NCI-H526 (cell line): ENCODE measurements at regions not wholly inside any gene's neighbourhood (a gene's known extent, or its start where the extent isn't known, plus 50 kb on each side); places are given as distances from the start of the nearest gene placed in this dataset.

Source experiments
- DNase-seq, 2 experiments: peaks; one replicate each; lab custom pipeline; 2025; lab: John Stamatoyannopoulos, UW

DNA sequence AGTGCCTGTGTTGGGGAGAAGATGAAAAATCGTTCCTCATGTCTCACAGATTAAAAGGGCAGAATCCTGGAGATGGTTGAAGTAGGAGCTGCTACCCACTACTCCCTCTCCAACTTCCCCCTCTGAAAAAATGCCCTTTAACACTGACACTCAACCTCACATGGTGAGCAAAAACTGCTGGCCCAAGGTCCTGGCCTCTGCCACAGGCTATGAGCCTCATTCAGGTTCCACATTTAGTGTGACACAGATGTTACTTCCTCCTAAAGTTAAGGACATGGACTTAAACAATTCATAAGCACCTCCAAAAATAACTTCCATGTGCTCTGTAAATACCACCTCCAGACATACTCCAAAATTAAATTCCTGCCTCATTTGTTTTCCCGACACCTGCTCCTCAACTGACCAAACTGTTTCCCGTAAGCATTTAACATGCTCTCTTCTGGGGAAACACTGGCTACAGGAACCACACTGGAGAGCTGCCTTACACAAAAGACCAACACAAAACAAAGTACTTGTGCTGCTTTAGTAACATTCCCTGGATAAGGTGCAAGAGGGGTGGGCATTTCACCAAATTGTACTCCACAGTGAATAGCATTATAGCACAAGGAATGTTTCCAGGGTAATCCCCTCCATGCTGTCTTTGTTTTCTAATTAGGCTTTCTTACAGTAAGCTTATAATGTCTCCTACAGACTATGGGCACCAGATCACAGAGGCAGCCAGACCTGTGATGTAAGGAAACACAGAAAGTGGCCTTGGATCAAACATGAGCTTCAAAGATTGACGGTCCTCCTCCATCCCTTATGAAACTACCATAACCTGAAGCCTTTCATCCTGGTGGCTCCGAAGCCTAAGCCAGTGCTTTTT is 57.0 kb downstream of the PHLDA1 start:
- DNase-seq: peak in 1 of 2 experiments; percentile 27

DNA sequence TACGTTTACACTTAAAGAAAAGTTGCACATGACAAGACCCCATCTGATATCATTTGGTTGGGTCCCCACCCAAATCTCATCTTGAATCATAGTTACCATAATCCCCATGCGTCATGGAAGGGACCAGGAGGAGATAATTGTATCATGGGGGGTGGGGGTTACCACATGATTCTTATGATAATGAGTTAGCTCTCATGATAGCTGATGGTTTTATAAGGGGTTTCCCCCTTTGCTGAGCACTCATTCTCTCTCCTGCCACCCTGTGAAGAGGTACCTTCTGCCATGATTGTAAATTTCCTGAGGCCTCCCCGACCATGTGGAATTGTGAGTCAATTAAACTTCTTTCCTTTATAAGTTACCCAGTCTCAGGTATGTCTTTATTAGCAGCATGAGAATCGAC is 60.3 kb downstream of the PHLDA1 start:
- DNase-seq: no peak

DNA sequence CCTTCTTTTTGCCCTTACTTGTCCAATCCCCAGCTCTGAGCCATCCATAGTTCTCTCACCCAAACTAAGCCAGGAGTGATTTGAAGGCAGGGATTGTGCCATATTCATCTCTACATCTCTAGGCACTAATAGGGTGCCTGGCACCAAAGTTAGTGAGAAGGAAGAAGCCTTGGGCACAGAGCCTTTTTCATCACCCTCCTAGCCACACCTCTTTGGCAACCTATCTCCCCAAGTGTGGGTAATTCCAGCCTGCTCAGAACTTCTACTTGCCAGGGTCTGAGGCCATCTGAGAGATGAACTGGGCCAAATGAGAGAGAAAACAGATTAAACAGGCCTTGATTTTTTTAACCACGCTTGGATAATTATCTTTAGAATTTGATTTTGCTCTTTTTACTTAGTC is 61.3 kb downstream of the PHLDA1 start:
- no peak for DNase-seq

DNA sequence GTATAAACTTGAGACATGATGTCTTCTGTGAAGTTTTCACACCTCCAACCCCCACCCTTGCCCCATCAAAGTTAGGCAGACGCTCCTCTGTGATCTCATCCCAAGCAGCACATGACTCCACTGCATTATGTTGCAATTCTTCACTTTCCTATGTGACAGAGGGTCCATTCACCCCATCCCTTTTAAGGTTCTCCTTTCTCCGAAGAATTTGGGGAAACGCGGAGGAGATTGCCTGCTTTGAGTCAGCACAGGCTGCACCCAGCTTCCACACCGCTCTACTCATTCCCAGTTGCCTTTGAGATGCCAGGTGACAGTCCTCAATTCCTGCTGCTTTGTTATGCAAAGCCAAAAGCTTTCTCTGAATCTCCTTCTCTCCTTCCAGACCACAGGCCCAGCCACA is 61.8 kb downstream of the PHLDA1 start:
- DNase-seq: peak in 1 of 2 experiments; percentile 38

DNA sequence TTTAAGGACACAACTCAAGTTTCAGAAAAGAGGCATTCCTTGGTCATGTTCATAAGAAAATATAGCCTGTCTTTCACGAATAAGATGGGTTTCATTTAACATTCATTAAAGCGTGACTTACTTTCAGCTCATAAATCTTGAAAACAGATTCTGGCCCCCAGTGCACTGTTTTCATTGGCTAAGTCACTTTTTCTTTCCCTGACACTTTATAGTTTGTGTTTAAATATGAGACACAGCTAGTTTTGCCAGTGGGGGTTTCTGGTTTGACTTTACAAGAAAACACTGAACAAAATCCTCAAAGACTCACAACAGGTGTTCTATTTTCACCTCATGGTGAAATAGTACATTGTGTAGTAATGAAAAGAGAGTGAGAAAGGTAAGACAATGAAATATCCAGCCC is 65.9 kb downstream of the PHLDA1 start:
- DNase-seq: no peak

DNA sequence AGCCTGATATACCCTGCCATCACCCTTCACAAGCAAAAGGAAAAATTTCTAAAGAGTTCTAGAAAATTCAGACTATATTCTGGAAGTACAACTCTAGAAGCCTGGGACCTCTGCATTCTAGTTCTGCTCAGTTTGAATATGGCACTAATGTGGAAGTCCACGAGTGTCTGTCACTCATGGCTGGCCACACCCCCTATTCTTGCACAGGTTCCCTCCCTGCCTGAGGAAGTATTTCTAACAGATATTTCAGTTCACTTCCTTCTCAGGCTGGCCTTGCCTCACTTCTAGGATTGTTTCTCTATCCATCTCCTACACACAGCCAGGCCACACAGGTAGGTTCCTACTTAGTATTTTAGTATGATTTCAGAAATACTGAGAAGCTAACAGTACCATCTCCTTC is 67.4 kb downstream of the PHLDA1 start:
- no peak for DNase-seq

DNA sequence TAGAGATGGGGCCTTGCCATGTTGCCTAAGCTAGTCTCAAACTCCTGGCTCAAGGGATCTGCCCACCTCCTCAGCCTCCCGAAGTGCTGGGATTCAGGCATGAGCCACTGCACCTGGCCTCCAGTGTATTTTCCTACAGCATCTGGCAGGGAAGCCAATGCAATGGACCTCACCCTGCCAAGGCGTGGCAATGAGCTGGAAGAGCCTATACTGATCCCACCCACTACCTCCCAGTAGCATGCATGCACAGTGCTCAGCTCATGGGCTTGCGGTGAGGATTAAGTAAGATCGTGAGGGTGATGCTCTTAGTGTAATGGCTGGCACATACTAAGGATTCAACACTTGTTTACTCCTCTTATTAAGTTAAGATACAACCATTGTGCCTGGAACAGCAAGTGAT is 69.7 kb downstream of the PHLDA1 start:
- DNase-seq: no peak

DNA sequence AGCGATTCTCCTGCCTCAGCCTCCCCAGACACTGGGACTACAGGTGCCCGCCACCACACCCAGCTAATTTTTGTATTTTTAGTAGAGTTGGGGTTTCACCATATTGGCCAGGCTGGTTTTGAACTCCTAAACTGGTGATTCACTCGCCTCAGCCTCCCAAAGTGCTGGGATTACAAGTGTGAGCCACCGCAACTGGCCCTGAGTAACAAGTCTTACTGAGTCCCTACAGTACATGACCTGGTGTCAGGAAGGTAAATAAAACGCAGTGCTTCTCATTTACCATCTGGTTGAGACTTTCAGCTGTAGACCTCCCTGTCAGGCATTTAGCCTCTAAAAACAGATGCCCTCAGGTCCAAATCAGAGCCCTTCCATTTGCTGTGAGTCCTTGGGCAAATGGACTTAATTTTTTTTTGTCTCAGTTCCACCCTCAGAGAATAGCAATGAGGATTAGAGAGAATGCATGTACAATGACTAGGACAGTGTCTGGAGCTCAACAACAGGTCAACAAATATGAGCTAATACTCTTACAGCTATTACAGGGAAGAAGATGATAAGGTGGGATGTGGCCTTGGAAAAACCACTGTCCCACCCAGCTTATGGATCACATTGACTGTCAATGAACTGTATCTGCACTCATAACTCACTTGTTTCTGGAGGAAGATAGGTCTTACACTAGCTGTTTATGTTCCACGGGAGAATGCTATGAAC is 70.5 kb downstream of the PHLDA1 start:
- no peak for DNase-seq

DNA sequence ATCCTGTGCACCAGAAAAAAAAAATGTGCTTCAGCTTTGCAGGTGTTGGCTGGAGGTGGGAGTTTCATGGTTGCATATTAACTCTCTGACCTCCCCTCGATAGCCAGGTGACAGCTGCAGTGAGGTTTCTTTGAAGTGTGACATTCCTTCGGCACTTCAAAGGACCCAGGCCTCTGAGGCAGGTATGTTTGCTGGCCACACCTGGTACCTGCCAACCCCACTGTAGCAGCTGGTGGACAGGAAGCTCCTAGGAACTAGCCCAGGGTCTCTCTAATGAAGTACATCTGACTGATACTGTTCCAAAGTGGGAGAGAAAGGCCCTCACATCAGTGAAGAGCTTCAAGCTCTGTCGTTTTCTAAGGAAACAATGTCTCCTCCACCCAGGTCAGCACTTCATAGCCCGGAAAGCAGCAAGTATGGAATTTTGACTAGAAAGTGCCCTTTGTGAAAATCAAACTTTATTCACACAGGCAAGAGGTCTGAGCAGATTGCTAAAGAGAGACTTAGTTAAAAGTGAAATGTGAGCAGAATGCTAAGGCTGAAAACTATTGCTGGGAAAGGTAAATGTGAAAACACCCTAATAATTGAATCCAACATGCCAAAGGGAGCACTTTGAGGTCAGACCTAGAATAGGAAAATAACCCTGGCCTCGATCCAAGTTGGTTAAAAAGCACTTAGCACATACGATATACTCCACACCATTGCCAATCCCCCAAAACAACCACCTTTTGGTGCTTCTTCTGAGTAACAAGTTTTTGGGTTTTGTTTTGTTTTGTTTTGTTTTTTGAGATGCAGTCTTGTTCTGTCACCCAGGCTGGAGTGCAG is 71.3 kb downstream of the PHLDA1 start:
- peak in 1 of 2 experiments; percentile 47 for DNase-seq

DNA sequence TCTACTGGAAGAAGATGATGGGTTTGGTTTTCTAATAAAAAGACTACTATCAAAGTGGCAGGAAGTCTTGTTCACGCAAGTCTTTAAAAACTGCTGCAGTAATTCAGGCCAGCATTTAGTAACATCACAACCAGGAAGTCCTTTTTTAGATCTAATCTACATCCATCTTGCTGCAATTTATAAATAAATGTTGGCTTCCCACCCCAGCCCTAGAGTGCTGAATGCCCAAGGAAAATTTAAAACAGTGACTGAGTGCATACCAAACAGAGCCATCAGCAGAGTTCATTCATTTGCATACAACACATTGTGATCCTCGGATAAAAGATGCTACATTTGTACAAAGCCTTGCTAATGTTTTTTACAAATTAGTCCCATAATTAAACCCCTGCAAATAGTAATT is 72.1 kb downstream of the PHLDA1 start:
- DNase-seq: peak in 1 of 2 experiments; percentile 33

DNA sequence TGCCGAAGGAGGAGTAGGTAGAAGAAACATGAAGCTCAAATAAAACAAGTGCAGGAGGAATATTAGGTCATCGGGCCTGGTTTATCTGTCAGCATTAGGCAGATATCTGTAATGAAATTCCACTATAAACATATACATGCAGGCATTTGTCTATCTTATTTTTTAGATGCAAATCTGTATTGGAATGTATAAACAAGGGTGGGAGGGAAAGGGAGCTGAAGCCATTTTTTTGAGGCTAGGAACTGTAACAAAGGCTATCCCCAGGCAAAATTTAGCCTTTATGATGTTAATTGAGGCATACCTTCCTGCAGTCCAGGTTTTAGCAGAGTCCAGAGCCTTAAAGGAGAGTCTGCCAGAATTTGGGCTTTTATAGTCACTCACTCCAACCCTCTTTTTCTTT is 72.5 kb downstream of the PHLDA1 start:
- DNase-seq: no peak

DNA sequence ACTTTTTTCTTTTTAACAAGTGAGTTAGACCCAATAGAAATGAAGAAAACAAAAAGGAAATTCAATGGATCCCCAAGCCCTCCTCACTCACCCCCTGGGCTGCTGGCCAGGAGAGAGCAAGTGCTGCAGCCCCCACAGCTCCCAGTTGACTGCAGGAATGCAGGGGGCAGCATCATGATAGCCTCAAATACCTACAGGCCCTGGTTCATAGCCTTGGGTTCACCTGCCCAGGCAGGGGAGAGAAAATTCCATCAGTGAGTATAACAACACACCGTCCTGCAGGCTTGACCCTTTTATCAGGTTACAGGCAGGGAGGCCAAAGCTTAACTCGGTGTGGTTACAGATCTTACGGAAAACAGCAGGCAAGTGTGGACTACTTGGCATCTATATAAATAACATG is 76.3 kb downstream of the PHLDA1 start:
- DNase-seq: no peak

DNA sequence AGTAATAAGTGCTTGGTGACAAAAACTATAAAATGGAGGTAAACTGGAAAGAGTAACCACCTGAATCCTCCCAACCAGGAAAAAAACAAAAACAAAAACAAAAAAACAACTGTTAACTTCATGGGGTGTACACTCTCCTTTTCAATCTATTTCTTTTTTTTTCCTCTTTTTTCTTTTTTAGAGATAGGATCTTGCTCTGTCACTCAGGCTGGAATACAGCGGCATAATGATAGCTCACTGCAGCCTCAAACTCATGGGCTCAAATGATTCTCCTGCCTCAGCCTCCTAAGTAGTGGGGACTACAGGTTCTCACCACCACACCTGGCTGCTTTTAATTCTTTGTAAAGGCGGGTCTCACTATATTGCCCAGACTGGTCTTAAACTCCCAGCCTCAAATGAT is 76.8 kb downstream of the PHLDA1 start:
- no peak for DNase-seq

DNA sequence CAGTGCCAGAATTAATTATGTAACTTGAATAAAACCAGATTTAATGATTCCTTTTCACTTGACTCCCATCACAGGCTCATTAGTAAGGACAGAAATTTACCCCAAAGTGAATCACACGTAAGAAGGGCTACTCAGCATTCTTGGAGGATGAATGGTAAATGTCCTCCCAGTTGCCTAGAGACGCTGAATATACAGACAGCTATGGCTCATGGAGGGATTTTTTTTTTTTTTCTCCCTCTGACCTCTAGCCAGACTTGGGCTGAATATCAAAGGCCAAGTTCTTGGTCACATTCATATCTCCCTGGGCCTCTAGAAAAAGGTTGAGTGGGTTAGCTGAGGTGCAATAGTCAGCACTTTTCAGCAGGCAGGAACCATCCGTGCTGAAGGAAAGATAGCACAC is 77.5 kb downstream of the PHLDA1 start:
- DNase-seq: no peak

DNA sequence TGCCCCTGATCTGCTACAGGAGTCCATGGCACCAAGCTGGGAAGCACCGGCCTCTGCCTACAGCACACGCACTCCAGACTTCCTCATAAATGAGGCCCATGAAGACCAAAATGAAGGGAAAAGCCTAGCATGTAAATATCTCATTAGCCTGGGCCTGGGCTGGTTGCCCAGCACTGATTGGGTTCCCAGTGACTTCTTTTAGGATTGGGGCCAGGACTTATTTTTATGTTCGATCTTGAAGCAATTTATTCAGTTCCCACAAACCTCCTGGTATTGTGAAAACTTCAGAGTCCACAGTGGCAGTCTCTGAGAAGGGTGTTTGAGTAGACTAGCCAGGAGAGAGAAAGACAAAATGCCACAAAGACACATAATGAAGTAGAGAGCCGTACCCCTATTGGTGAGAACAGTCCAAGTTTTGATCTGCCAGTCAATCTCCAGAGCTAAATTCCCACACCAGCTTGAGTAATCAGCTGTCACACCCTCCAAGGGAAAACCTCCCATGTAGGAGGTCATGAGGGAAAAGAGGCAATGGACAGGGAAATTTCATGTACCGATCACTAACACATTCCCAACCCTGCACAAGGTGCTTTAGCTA is 78.2 kb downstream of the PHLDA1 start:
- DNase-seq: no peak

DNA sequence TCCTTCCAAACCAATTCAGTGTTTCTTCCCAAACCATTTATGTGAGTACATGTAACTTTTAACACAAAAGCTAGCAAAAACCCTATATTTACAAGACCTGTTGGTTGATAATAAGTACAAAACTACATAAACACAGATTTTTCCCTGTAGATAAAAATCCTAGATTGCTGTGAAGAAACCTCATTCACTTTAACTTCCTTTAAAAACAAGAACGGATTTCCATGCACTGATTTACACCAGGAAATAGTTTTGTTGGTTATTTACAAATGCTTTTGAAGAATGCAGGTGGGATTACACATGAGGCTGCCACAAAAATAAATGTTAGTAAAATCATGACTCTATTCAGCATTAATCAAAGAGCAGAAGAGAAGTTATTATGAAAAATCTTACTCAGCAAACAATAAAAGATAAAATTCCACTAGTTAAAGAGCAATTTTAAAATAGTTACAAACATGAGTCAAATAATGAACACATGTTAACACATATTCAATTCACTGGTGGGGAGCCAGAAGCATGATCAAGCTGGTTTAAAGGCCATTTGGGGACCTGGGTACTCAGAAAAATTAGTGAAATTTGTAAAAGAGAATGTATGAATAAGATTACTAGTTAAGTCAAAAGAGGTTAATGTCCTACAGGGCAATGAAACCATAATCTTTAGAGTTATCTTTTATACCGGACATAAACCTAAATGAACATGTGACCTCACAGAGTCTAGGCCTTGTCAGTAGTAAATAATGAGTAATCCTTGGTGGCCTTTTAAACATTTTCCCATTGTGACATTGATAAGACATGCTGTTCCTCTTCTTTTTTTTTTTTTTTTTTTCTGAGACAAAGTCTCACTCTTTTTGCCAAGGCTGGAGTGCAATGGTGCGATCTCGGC is 79.9 kb downstream of the PHLDA1 start:
- DNase-seq: no peak

DNA sequence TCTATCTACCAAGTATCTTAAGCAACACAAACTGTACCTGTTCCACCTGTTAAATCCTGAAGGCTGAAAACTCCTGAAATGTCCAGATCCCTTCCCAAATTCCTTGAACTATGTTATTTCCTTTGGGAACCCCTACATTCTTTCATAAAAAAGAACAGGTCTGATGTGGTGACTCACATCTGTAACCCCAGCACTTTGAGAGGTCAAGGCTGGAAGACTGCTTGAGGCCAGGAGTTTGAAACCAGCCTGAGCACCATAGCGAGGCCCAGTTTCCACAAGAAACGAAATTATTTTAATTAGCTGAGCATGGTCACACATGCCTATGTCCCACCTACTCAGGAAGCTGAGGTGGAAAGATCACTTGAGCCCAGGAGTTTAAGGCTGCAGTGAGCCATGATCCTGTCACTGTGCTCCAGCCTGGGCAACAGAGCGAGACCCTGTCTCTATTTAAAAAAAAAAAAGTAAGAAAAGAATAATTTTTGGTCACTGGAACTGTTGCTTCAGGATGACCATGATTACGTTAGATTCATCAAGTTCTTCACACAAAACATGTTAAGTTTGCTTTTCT is 84.3 kb downstream of the PHLDA1 start:
- DNase-seq: no peak

DNA sequence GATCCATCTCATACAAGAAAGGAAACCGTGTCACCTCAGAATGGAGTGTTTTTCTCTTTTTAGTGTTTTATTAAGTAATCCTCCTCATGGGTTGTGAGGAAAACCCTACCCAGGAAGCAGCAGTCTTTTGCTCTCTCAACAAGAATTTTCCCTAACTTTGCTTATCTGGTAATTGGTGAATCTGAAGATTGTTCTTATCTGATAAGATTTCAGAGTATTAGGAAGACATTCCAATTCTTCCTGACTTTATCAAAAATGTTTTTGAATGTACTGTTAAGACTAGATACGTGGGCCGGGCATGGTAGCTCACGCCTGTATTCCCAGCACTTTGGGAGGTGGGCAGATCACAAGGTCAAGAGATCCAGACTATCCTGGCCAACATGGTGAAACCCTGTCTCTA is 86.0 kb downstream of the PHLDA1 start:
- DNase-seq: no peak

DNA sequence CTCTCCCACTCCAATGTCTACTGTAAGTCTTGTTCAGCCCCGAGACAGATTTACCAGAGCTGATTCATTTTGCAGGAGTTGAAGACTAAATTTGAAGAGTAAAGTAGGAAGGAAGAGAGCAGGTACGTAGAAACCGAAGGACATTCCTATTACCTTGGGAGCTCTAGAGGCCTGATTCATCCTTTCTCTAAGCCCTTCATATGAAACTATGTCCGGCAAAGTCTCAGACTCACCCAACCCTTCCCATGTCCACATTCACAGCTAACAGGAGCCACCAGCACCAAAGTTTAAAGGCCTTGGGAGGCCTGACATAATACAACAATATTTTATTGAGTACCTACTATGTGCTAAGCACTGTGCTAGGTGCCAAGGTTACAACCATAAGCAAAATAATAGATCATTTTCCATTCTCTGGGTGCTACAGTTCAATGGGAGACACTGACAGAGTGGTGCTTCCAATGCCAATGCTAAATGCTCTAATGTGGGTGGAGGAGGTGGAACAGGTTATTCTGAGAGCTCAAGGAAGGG is 86.6 kb downstream of the PHLDA1 start:
- no peak for DNase-seq

DNA sequence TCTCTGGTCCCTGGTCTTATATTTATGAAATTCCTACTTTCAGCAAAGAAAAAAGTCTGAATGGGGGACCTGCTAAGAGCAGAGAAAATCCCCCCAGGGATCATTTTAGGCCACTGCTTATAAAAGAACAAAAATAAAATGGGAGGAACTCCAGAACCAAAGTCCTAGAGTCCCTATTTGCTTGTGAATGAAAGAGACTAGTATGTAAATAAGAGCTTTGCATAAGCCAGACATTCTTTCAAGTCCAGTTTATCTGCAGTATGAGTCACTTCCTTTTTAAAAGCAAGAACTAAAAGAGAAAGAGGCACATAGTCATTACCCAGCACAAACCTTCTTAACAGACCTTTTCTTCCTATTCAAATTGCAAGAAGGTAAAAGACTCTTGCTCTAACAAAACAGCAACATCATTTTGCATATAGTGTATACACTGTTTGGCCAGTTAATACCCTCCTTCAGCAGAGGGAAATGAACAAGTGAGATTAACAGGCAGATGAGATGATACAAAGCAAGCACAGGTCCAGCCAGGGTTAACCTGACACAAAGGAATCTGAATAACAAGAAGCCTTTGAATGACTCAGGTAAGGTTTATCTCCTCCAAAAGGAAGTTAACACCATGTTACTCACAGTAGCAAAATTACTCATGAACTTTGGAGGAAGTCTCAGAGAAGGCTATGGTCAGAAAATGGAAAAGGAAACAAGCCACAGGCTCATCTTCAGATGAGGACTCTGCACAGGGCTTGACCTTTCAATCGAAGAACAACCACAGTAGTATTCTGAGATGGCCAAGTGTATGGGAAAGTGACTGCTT is 87.3 kb downstream of the PHLDA1 start:
- peak; percentile 82 to 87 for DNase-seq
